DND-41 (cell line): ENCODE measurements at regions not wholly inside any gene's neighbourhood (a gene's known extent, or its start where the extent isn't known, plus 50 kb on each side); places are given as distances from the start of the nearest gene placed in this dataset.

Experiments
- ATAC-seq: fragments of 200-7000 bp; cut with Tn5 transposase; 3 replicates; pipeline ENCODE4 v1.9.1; 2021; ENCODE audit warnings: low read depth; ENCODE audit not compliant: insufficient read depth
- DNase-seq: peaks from one replicate; pipeline ENCODE4 v3.0.0-alpha.2; 2020
- H2AFZ ChIP-seq: 2 replicates; pipeline ENCODE4 v1.6.0; 2012; ENCODE audit warnings: low read depth, low read length
- H3K27ac ChIP-seq: 2 replicates; pipeline ENCODE4 v1.5.1; 2012; ENCODE audit warnings: low read length, inconsistent platforms
- H3K27me3 ChIP-seq: fragments of 200-600 bp; sonication (generic); 2 replicates; pipeline ENCODE4 v1.6.0; 2012; ENCODE audit warnings: low read length, mild to moderate bottlenecking, inconsistent platforms; ENCODE audit not compliant: insufficient read depth, poor library complexity
- H3K36me3 ChIP-seq: 2 replicates; pipeline ENCODE4 v1.5.1; 2012; ENCODE audit warnings: low read length, inconsistent platforms; ENCODE audit not compliant: insufficient read depth
- H3K4me1 ChIP-seq: 2 replicates; pipeline ENCODE4 v1.5.1; 2012; ENCODE audit warnings: mild to moderate bottlenecking, low read length; ENCODE audit not compliant: insufficient read depth
- H3K4me2 ChIP-seq: 2 replicates; pipeline ENCODE4 v1.6.0; 2012; ENCODE audit warnings: mild to moderate bottlenecking, moderate library complexity, low read length, inconsistent platforms; ENCODE audit not compliant: insufficient read depth
- H3K4me3 ChIP-seq, 2 experiments: fragments of 200-600 bp in 1 of 2; shearing (Covaris generic) in 1 of 2; 2 replicates each; pipeline ENCODE4 v1.5.1; 2012 to 2016; ENCODE audit warnings: inconsistent platforms in 2 of 2, low read length in 2 of 2, mild to moderate bottlenecking in 2 of 2, low read depth in 1 of 2, moderate library complexity in 1 of 2
- H3K79me2 ChIP-seq: 2 replicates; pipeline ENCODE4 v1.6.0; 2012; ENCODE audit warnings: low read length, inconsistent platforms; ENCODE audit not compliant: insufficient read depth
- H3K9ac ChIP-seq: 2 replicates; pipeline ENCODE4 v1.6.0; 2012; ENCODE audit warnings: low read depth, mild to moderate bottlenecking, inconsistent platforms, low read length, moderate library complexity
- H3K9me3 ChIP-seq: 2 replicates; pipeline ENCODE4 v1.5.1; 2012; ENCODE audit warnings: low read length, moderate library complexity, mild to moderate bottlenecking, inconsistent platforms; ENCODE audit not compliant: insufficient read depth, severe bottlenecking
- H4K20me1 ChIP-seq: 2 replicates; pipeline ENCODE4 v1.6.0; 2012; ENCODE audit warnings: low read length; ENCODE audit not compliant: insufficient read depth
- CTCF ChIP-seq: IDR thresholded peaks from 2 replicates; pipeline ENCODE4 v1.5.1; 2012; ENCODE audit warnings: borderline replicate concordance, low read length, moderate library complexity, mild to moderate bottlenecking; ENCODE audit not compliant: poor library complexity, severe bottlenecking; ENCODE audit errors: extremely low read depth
- EZH2 ChIP-seq: IDR thresholded peaks from 3 replicates; pipeline ENCODE4 v1.6.1; 2012; ENCODE audit warnings: borderline replicate concordance, low read depth, mild to moderate bottlenecking, moderate library complexity, low read length, inconsistent platforms; ENCODE audit not compliant: severe bottlenecking

- ATAC-seq (no peak), DNase-seq (no peak)
- no peaks in the 10 kb centered on the region for H3K79me2 ChIP-seq
- no peak overlapping the region for H3K9ac ChIP-seq
- no peak overlapping the region for H3K4me2 ChIP-seq
- H3K36me3 ChIP-seq = no peaks in the 10 kb centered on the region
- H3K4me3 ChIP-seq = no peak overlapping the region
- no peaks in the 10 kb centered on the region for H4K20me1 ChIP-seq
- H3K4me1 ChIP-seq = no peaks in the 10 kb centered on the region
- no peak overlapping the region for H3K27ac ChIP-seq
- H3K9me3 ChIP-seq = no peaks in the 10 kb centered on the region
- no peak overlapping the region for H2AFZ ChIP-seq
- TF ChIP-seq EZH2 = no peak
- no peak for TF ChIP-seq CTCF
- peaks cover 41% of the 10 kb centered on the region for H3K27me3 ChIP-seq
These were observed 57.2 kb upstream of the DLK1 start for GRCh38 chr14:100669468-100669867.

- Histone ChIP-seq H4K20me1 (no peaks in the 10 kb centered on the region), H3K9ac (no peak overlapping the region), H3K79me2 (no peaks in the 10 kb centered on the region), H3K4me3 (no peak overlapping the region), H3K27me3 (peaks cover 48% of the 10 kb centered on the region), H3K9me3 (no peaks in the 10 kb centered on the region), H3K36me3 (no peaks in the 10 kb centered on the region), H2AFZ (no peak overlapping the region), H3K4me2 (no peak overlapping the region), H3K4me1 (no peaks in the 10 kb centered on the region), H3K27ac (no peak overlapping the region)
- TF ChIP-seq CTCF = no peak
- TF ChIP-seq EZH2 = no peak
- no peak for ATAC-seq
- DNase-seq = no peak
These were observed 56.5 kb upstream of the DLK1 start for GRCh38 chr14:100670017-100670752.

GRCh38 chr14:100670753-100671049 lies 56.0 kb upstream of the DLK1 start:
- H3K4me3 ChIP-seq = no peak overlapping the region
- no peak overlapping the region for H3K9ac ChIP-seq
- TF ChIP-seq EZH2 = no peak
- no peak for TF ChIP-seq CTCF
- H3K27me3 ChIP-seq = peaks cover 53% of the 10 kb centered on the region
- no peaks in the 10 kb centered on the region for H3K36me3 ChIP-seq
- no peak for ATAC-seq
- no peak for DNase-seq
- H2AFZ ChIP-seq = no peak overlapping the region
- no peak overlapping the region for H3K4me2 ChIP-seq
- H3K79me2 ChIP-seq = no peaks in the 10 kb centered on the region
- no peaks in the 10 kb centered on the region for H3K4me1 ChIP-seq
- no peaks in the 10 kb centered on the region for H3K9me3 ChIP-seq
- H3K27ac ChIP-seq = no peak overlapping the region
- H4K20me1 ChIP-seq = no peaks in the 10 kb centered on the region
